ENCODE measurements at regions not wholly inside any gene's neighbourhood (a gene's known extent, or its start where the extent isn't known, plus 50 kb on each side); places are given as distances from the start of the nearest gene placed in this dataset.
"Not testable (repeated sequence)": the region's sequence is repeated elsewhere in the genome, so short reads cannot be mapped to it uniquely, and the experiment has no call there.

DNA sequence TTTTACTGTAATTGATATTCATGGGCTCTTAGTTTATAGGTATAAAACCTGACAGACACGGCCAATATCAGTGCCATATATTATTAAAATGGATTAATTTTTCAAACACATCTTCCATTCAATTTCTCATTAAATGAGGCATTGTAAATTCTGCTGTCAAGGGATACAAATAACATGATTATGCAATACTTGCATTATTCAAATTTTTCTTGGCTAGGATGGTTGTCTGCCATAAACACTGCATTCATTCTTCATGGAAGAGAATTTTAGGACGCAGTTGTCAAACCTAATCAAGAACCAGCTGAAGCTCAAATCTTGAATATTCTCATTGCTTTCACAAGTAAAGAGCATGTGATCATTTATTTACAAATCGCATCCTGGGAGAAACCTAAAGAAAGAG is 255.6 kb downstream of the RDH14 start:
- no peak for DNase-seq

DNA sequence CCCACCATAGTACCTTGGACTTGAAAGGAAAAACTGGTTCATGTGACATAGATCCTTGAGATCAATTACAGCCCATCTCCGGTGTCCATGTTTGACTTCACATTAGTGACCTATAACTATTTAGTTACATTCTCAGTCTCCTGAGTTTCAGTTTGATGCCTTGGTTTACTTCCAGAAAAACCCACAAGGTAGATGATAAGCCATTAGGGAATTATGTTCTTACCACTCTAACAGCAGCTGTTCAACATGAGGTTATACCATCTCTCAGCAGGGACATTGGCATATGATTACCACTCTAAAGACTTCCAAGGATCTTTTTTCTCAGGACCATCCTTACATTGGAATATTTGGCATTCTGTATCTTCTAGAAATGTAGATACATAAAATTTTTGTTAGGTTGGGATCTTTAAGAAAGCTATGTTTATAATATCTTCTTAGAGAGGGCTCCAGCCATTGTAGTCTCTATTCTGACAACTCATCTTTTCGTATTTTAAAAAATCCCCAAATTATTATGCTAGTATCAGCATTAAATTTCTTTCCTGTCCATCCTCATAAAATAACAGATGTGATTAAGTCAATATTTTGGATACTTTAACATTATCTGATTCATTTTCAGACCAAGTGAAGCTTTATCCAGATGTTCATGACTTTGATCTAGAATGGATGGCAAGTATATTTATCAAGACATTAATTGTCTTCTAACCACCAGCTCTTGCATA is 258.9 kb downstream of the RDH14 start:
- DNase-seq = no peak

DNA sequence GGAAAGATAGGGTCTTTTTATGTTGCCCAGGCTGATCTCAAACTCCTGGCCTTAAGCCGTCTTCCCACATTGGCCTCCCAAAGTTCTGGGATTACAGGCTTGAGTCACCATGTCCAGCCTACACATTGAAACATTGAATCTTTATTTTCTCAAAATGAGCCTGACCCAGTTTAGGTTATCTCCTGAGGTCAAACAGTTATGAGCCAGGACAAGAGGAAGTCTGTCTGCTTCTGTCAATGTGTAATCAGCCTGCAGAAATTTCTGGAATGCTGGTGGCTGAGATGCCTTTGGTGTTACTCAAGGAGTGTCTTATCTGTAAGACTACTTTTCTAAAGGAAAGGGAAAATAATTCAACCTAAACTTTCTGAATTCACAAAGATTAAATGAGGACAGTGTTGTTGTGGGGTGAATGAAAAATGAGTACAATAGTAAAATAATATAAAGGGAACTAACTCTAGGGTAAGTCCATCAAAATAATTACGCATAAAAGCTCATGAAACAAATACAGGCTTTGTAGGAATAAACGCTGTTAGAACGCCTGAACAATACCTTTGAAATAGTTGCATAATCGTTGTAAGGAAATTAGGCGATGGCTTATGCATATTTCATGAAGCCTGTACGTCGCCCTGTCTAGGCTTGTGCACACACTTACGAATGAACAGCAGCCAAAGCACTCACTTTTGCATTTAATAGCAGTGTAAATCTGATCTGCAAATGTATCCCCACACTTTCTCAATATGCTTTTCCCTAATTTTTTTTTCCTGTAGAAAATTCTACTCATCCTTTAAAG is 260.8 kb downstream of the RDH14 start:
- no peak for DNase-seq

GRCh38 chr2:18297534-18298058 is 262.9 kb downstream of the RDH14 start:
- DNase-seq = no peak

DNA sequence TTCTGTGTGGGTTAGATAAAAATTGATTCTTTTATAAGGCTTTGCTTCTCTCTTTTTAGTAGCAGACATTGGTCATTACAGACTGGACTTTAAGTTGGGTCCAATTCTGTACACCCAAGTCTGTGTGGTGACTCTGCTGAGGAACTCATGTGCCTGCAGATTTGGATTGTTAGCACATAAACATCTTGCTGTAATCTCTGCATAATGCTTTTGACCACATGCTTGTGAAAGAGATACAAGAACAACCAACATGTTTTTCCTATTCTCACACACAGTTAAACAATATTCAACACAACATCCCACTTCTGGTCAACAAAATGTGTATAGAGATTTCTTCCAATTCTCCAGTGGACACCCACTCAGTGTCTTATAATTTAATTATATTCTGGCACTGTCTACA is 270.1 kb downstream of the RDH14 start:
- no peak for DNase-seq

DNA sequence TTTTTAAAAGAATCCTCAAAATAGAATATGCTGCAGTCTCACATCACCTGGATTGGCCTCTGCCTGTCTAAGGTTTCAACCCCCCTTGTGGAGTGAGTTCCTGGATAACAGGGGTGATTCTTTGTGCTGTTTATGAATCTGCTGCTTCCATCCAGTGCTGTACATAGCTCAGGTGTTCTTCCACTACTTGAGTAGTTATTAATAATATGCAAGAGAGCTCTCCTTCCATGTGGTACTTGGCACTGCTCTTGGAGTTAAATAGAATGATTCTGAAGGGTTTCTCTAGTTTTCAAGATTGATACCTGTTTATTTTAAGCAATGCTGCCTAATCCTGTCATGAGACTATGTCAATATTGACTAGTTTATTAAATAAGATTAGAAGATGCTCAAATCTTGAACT is 273.6 kb downstream of the RDH14 start:
- DNase-seq = no peak

- DNase-seq = no peak
Measured at GRCh38 chr2:18284331-18284730, 276.1 kb downstream of the RDH14 start.

DNA sequence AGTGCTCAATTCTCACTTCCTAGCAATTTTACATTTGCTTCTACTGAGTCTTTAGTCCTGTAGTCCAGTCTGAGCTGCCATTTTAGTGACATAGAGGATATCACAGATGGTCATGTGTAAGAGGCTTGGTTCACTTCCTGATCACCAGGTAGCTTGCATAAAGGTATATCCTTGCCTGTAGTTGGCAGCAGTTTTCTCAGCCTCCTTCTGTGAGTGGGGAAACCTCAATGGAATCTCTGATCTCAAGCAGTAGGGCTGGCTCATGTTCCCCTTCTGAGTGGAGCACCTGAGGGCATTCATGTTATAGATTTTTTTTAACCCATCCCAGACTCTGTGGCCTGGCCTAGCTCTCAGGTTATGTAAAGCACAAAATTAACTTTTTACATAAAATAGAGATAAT is 278.4 kb downstream of the RDH14 start:
- DNase-seq = no peak

- no peak for DNase-seq
Measured at GRCh38 chr2:18276583-18277075, 283.8 kb downstream of the RDH14 start.

DNA sequence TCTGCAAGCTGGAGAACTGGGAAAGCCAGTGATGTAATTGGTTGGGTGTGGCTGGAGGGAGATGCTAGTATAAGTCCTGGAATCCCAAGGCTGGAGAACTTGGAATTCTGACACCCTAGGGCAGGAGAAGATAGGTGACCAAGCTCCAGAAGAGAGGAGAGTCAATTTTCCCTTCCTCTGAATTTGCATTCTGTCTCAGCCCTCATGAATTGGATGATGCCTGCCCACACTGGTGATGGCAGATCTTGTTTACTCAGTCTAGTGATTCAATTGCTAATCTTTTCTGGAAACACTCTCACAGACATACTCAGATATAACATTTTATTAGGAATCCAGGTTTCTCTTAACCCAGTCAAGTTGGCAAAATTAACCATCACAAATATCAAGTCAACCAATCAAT is 287.2 kb downstream of the RDH14 start:
- no peak for DNase-seq

DNA sequence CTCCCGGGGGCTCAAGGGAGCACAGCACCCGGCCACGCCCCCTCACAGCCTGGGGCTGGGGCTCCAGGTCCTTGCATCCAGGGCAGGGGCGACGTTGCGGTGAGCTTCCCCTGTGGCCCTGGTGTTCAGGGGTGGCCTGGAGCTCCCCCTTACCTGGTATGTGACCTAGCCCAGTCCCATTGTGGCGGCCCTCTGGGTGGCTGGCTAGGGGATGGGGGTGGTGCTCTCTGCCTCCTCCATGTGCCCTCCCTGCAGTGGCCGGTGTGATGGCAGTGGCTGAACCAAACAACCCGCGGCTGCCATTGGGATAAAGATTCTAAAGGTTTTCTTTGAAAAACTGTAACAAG is 288.3 kb downstream of the RDH14 start:
- no peak for DNase-seq

DNA sequence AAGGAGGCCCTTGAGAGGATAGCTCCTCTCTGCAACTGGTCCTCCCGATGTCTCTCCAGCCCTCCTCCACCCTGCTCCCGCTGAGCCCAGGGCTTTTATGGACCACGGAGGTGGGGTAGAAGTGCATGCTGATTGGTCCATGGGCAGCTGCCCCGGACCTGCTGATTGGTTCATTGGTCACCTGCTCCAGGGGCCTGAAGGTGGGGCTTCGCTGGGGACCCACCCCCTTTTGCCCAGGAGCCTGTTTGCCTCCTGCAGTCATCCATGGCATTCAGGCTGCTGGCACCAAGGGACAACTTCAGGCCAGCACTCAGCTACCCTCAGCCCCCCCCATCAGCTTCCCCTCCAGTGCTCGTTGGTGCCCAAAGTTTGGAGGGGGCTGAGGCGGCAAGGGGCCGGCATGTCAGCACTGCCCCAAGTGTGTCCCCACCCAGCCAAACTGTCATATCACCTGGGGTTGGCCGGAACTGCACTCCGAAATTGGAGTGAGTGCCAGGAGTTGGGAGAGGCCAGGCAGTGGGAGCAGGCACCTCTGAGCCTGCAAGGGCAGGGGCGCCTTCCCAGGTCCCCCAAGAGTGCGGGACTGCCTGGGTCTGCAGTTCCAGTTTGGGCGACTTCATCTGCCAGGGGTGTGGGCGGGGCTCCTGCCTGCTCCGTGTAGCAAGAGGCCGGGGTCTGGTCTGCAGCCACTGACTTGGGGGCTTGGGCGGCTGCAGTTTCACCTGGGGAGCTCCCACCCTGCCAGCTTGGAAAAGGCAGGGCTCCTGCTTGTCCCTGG is 288.9 kb downstream of the RDH14 start:
- no peak for DNase-seq

GRCh38 chr2:18268400-18268799 is 292.1 kb downstream of the RDH14 start:
- no peak for DNase-seq

- no peak for DNase-seq
Measured at GRCh38 chr2:18267501-18267900, 293.0 kb downstream of the RDH14 start.

- not testable (repeated sequence) for DNase-seq
Measured at GRCh38 chr2:18266699-18267098, 293.8 kb downstream of the RDH14 start.

- peak; percentile 5 for DNase-seq
Measured at GRCh38 chr2:18265614-18266586, 294.6 kb downstream of the RDH14 start.

- DNase-seq = no peak
Measured at GRCh38 chr2:18262601-18263000, 297.9 kb downstream of the RDH14 start.

- DNase-seq = no peak
Measured at GRCh38 chr2:18253686-18254197, 306.7 kb downstream of the RDH14 start.

GRCh38 chr2:18251486-18251885 is 309.0 kb downstream of the RDH14 start:
- no peak for DNase-seq

GRCh38 chr2:18247282-18248110 is 313.0 kb downstream of the RDH14 start:
- no peak for DNase-seq

- DNase-seq = no peak
Measured at GRCh38 chr2:18245375-18245774, 315.1 kb downstream of the RDH14 start.
